GM18517 (cell line): ENCODE measurements at regions not wholly inside any gene's neighbourhood (a gene's known extent, or its start where the extent isn't known, plus 50 kb on each side); places are given as distances from the start of the nearest gene placed in this dataset.

Experiments
- ATAC-seq: cut with Tn5 transposase; IDR thresholded peaks from one replicate; pipeline ENCODE4 v1.9.1; 2021; ENCODE audit warnings: mild to moderate bottlenecking, moderate library complexity; ENCODE audit not compliant: unreplicated experiment

- ATAC-seq, result no peak
These were observed 162.0 kb upstream of the SETBP1 start for GRCh38 chr18:44518666-44519065.

- no peak for ATAC-seq
These were observed 159.6 kb upstream of the SETBP1 start for GRCh38 chr18:44520981-44521667.

DNA sequence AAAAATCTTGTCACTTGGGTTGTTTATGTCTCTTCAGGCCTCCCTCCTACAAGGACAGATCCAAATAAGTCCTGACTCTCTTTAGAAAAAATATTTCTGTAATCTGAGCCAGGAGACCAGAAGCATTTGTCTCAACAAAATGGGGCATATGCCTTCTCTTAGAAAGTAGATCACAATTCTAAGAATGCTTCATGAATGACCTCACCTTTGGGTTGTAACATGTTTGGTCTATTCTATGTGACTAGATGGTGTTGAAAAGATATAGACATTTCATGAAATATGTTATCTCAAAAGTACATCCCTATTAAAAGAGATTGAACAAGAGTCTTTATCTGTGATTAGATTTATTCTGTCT, 159.0 kb upstream of the SETBP1 start:
- no peak for ATAC-seq

GRCh38 chr18:44526705-44527415, 153.8 kb upstream of the SETBP1 start:
- ATAC-seq, result no peak

GRCh38 chr18:44533071-44533470, 147.6 kb upstream of the SETBP1 start:
- no peak for ATAC-seq

GRCh38 chr18:44536046-44536445, 144.6 kb upstream of the SETBP1 start:
- ATAC-seq, result no peak

DNA sequence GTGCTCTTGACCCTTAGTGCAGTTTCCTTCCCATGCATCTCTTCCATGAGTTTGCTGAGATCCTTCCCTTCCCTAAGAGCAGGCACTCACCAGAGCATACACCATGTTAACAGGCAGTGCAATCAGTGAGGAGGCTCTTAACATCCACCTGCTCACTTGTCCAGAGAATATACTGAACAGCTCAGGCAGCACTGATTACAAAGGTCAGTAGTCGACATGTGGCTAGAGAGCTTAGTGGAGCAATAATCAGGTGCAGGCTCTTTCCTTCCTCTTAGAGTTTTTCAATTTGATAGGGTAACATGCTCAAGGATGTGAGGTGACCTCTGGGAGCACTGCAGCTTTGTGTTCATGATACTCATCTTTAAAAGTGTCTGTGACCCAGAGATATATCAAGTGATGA, 144.1 kb upstream of the SETBP1 start:
- ATAC-seq, result no peak

- no peak for ATAC-seq
These were observed 143.2 kb upstream of the SETBP1 start for GRCh38 chr18:44537526-44537925.

DNA sequence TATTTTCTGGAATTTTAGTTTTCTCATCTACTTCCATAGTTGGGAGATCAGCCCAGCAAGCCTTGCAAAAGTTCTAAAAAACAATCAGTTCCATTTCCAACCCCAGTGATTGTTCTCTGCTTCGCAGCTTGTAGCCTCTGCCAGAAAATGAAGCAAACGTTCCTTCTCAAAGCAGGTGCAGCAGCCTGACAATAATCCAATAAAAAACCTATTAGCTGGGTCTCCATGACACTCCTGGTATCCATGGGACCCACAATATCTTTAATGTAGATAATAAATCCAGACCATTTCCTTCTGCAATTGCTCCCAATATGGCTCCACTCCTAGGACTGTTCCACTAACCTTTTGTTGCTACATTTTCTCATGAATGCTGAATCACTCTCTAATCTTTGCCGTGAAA, 140.8 kb upstream of the SETBP1 start:
- no peak for ATAC-seq

DNA sequence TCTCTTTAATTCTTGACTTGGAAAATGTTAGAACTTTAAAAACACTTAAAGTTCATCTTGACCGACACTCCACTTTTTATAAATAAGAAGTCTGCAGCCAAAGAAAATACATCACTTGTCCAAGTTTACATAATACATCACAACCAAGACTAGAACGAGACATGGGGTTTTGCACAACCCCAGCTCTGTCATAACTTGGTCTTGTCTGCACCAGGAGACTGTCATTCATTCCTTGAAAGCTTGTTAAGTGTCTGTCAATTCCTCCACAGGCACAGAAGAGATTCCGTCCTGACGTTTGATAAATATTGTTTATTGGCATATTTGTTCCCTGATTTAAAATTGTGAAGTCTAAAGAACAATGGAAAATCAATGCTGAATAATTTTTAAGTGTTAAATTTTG, 139.5 kb upstream of the SETBP1 start:
- no peak for ATAC-seq

- ATAC-seq, result no peak
These were observed 138.9 kb upstream of the SETBP1 start for GRCh38 chr18:44541781-44542180.

DNA sequence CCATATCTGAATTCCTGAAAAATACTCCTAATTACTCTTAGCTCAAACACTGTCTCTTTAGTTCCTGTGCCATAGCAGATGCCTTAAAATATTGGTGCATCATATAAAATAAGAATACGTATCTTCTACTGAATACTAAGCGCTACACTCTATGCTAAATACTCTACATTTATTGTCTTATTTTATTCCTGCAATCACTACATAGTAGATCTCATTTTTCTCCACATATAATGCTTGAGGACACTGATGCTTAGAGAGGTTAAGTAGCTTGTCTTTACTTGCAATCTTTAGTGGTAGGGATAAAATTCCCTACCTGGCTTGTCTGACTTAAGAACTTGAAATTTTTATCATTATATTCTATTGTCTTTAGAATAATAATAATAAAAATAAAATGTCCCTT, 137.3 kb upstream of the SETBP1 start:
- no peak for ATAC-seq

- no peak for ATAC-seq
These were observed 135.2 kb upstream of the SETBP1 start for GRCh38 chr18:44545359-44545985.

DNA sequence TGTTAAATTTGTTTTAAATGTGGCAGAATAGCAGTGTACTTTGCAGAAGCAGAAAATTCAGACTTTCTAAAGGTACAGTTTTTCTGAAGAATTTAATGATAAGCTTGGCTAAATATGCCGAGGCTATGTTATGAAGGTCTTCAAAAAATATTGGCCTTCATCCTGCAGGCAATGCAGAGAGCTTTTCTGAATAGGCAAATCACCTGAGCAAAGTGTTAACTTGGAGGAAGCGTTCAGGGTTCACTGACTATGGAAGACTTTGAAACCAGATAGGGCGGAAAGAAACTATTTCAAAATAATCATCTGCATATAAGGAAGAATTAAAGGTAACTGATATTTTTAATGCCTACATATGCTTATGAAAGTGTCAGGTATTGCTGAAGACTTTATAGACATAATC, 133.7 kb upstream of the SETBP1 start:
- no peak for ATAC-seq

GRCh38 chr18:44548291-44549221, 132.1 kb upstream of the SETBP1 start:
- ATAC-seq, result no peak

GRCh38 chr18:44552706-44553105, 128.0 kb upstream of the SETBP1 start:
- ATAC-seq, result no peak

DNA sequence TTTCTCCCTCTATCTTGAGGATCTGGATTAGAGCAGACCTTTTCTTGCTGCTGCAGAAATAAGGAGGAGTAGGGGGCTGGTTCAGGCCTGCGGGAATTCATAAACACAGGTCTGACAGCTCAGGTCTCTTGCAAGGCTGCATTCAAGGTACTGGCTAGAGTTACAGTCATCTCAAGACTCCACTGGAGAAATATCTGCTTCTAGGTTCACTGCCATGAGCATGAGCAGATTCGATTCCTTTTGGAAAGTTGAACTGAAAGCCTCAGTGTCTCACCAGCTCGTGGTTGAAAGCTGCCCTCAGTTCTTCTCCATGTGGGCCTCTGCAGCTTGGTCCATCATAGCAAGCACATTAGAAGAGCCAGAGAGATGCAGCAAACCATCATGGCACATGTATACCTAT, 124.4 kb upstream of the SETBP1 start:
- ATAC-seq, result no peak

GRCh38 chr18:44557616-44558151, 123.0 kb upstream of the SETBP1 start:
- ATAC-seq, result no peak

GRCh38 chr18:44558767-44559166, 121.9 kb upstream of the SETBP1 start:
- ATAC-seq, result no peak

DNA sequence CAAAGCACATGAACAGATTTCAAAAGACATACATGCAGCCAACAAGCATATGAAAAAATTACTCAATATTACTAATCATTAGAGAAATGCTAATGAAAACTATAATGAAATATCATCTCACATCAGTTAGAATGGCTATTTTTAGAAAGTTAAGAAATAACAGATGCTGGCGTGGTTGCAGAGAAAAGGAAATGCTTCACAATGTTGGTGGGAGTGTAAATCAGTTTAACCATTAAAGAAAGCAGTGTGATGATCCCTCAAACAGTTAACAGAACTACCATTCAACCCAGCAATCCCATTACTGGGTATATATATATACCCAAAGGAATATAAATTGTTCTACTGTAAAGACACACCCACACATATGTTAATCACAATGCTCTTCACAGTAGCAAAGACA, 117.7 kb upstream of the SETBP1 start:
- ATAC-seq, result no peak

GRCh38 chr18:44564922-44565321, 115.8 kb upstream of the SETBP1 start:
- ATAC-seq, result no peak
